Suprapubic skin (tissue), 4 donors: ENCODE measurements at regions not wholly inside any gene's neighbourhood (a gene's known extent, or its start where the extent isn't known, plus 50 kb on each side); places are given as distances from the start of the nearest gene placed in this dataset.

Source experiments
- DNase-seq, 2 donors: peaks; one replicate each; pipeline ENCODE4 v3.0.0-alpha.2; 2019; ENCODE audit warnings: low spot score in 2 of 2
- H3K27ac ChIP-seq: fragments of 200-600 bp; sonication (generic); one replicate; pipeline ENCODE4 v1.5.1; 2019
- H3K27me3 ChIP-seq: fragments of 200-600 bp; sonication (generic); one replicate; pipeline ENCODE4 v1.5.1; 2019
- H3K36me3 ChIP-seq: fragments of 200-600 bp; sonication (generic); one replicate; pipeline ENCODE4 v1.5.1; 2019
- H3K4me1 ChIP-seq: fragments of 200-600 bp; sonication (generic); one replicate; pipeline ENCODE4 v1.5.1; 2019
- H3K4me3 ChIP-seq: fragments of 200-600 bp; sonication (generic); one replicate; pipeline ENCODE4 v1.5.1; 2019; ENCODE audit warnings: mild to moderate bottlenecking
- H3K9me3 ChIP-seq: fragments of 200-600 bp; sonication (generic); one replicate; pipeline ENCODE4 v1.5.1; 2019
- CTCF ChIP-seq, 2 donors: fragments of 200-600 bp in 1 of 2; fragments of 450-650 bp in 1 of 2; sonication (generic) in 1 of 2; IDR thresholded peaks; one replicate each; pipeline ENCODE4 v1.5.1; 2016 to 2019; ENCODE audit warnings: antibody characterized with exemption in 2 of 2, mild to moderate bottlenecking in 1 of 2, moderate library complexity in 1 of 2
- EP300 ChIP-seq: sonication (generic); formaldehyde crosslinking; IDR thresholded peaks from one replicate; pipeline ENCODE4 v1.6.1; 2017; ENCODE audit warnings: antibody characterized with exemption
- POLR2A ChIP-seq, 2 donors: fragments of 450-650 bp; IDR thresholded peaks; one replicate each; pipeline ENCODE4 v1.6.1; 2017; ENCODE audit warnings: antibody characterized with exemption in 2 of 2, mild to moderate bottlenecking in 2 of 2, moderate library complexity in 2 of 2
- POLR2AphosphoS5 ChIP-seq, 3 donors: sonication (generic); formaldehyde crosslinking; IDR thresholded peaks; one replicate each; pipeline ENCODE4 v1.6.1; 2017; ENCODE audit warnings: antibody characterized with exemption in 3 of 3
- WGBS: methylation state at CpG from one replicate; pipeline ENCODE4 v1.1.5; 2018; 5-methylcytosine and 5-hydroxymethylcytosine counted together

- no peak for DNase-seq
- no peak for TF ChIP-seq POLR2A (IDR thresholded peaks at IDR 0.05)
- no peak for TF ChIP-seq CTCF (IDR thresholded peaks at IDR 0.05)
- TF ChIP-seq POLR2AphosphoS5 (IDR thresholded peaks at IDR 0.05): no peak
- TF ChIP-seq EP300: no peak
- no peaks in the 10 kb centered on the region for H3K4me1 ChIP-seq
- 82% methylated on average over 3 of the region's 3 CpGs for WGBS
- no peaks in the 10 kb centered on the region for H3K27me3 ChIP-seq
- no peaks in the 10 kb centered on the region for H3K9me3 ChIP-seq
- H3K36me3 ChIP-seq: no peaks in the 10 kb centered on the region
- no peak overlapping the region for H3K4me3 ChIP-seq
- no peak overlapping the region for H3K27ac ChIP-seq
Observed at GRCh38 chr20:12464036-12464435, 544.7 kb upstream of the SPTLC3 start.

GRCh38 chr20:12466915-12467314 is 541.9 kb upstream of the SPTLC3 start:
- no peak for TF ChIP-seq EP300
- TF ChIP-seq POLR2A (IDR thresholded peaks at IDR 0.05): no peak
- TF ChIP-seq POLR2AphosphoS5 (IDR thresholded peaks at IDR 0.05): no peak
- no peak for TF ChIP-seq CTCF (IDR thresholded peaks at IDR 0.05)
- Histone ChIP-seq H3K27me3 (no peaks in the 10 kb centered on the region), H3K9me3 (no peaks in the 10 kb centered on the region), H3K27ac (no peak overlapping the region), H3K4me3 (no peak overlapping the region), H3K36me3 (no peaks in the 10 kb centered on the region), H3K4me1 (no peaks in the 10 kb centered on the region)
- DNase-seq: no peak
- WGBS: 60% methylated on average over 2 of the region's 2 CpGs

DNA sequence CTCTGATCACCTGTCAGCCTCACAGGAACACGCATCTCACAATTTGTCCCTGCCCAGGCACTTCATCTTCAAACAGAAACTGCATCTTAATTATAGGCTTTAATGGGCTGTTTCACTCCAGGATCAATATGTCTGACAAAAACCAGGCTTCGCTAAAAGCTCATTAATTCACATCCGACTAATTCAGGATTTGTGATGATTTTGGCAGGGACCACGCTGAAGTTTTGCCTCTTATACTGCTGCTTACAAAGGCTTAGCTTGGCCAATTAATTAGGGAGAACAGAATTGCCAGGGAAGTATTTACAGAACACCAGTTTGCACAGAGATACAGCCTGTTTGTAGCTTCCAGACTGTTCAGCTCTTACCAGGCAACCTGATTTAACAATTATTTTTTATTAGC is 541.0 kb upstream of the SPTLC3 start:
- Histone ChIP-seq H3K27ac (no peak overlapping the region), H3K9me3 (no peaks in the 10 kb centered on the region), H3K27me3 (no peaks in the 10 kb centered on the region), H3K4me1 (no peaks in the 10 kb centered on the region), H3K36me3 (no peaks in the 10 kb centered on the region), H3K4me3 (no peak overlapping the region)
- TF ChIP-seq POLR2A (IDR thresholded peaks at IDR 0.05) (no peak), CTCF (IDR thresholded peaks at IDR 0.05) (no peak), EP300 (no peak), POLR2AphosphoS5 (IDR thresholded peaks at IDR 0.05) (no peak)
- no peak for DNase-seq
- WGBS: 66% methylated on average over 4 of the region's 4 CpGs

- Histone ChIP-seq H3K4me3 (no peak overlapping the region), H3K27me3 (no peaks in the 10 kb centered on the region), H3K27ac (no peak overlapping the region), H3K36me3 (no peaks in the 10 kb centered on the region), H3K4me1 (no peaks in the 10 kb centered on the region), H3K9me3 (no peaks in the 10 kb centered on the region)
- DNase-seq: no peak
- TF ChIP-seq EP300 (no peak), CTCF (IDR thresholded peaks at IDR 0.05) (no peak), POLR2AphosphoS5 (IDR thresholded peaks at IDR 0.05) (no peak), POLR2A (IDR thresholded peaks at IDR 0.05) (no peak)
- WGBS: 85% methylated on average over 2 of the region's 2 CpGs
Observed at GRCh38 chr20:12482661-12483060, 526.1 kb upstream of the SPTLC3 start.

GRCh38 chr20:12502443-12502842 is 506.3 kb upstream of the SPTLC3 start:
- Histone ChIP-seq H3K27ac (no peak overlapping the region), H3K27me3 (no peaks in the 10 kb centered on the region), H3K9me3 (no peaks in the 10 kb centered on the region), H3K4me3 (no peak overlapping the region), H3K4me1 (no peaks in the 10 kb centered on the region), H3K36me3 (no peaks in the 10 kb centered on the region)
- TF ChIP-seq EP300: no peak
- TF ChIP-seq POLR2AphosphoS5 (IDR thresholded peaks at IDR 0.05): no peak
- no peak for TF ChIP-seq POLR2A (IDR thresholded peaks at IDR 0.05)
- no peak for TF ChIP-seq CTCF (IDR thresholded peaks at IDR 0.05)
- no peak for DNase-seq
- WGBS: 63% methylated on average over 2 of the region's 2 CpGs
